DND-41 (cell line): ENCODE measurements at regions not wholly inside any gene's neighbourhood (a gene's known extent, or its start where the extent isn't known, plus 50 kb on each side); places are given as distances from the start of the nearest gene placed in this dataset.

ENCODE experiments used
- ATAC-seq: fragments of 200-7000 bp; cut with Tn5 transposase; 3 replicates; pipeline ENCODE4 v1.9.1; 2021; ENCODE audit warnings: low read depth; ENCODE audit not compliant: insufficient read depth
- DNase-seq: peaks from one replicate; pipeline ENCODE4 v3.0.0-alpha.2; 2020
- H2AFZ ChIP-seq: 2 replicates; pipeline ENCODE4 v1.6.0; 2012; ENCODE audit warnings: low read depth, low read length
- H3K27ac ChIP-seq: 2 replicates; pipeline ENCODE4 v1.5.1; 2012; ENCODE audit warnings: low read length, inconsistent platforms
- H3K27me3 ChIP-seq: fragments of 200-600 bp; sonication (generic); 2 replicates; pipeline ENCODE4 v1.6.0; 2012; ENCODE audit warnings: low read length, mild to moderate bottlenecking, inconsistent platforms; ENCODE audit not compliant: insufficient read depth, poor library complexity
- H3K36me3 ChIP-seq: 2 replicates; pipeline ENCODE4 v1.5.1; 2012; ENCODE audit warnings: low read length, inconsistent platforms; ENCODE audit not compliant: insufficient read depth
- H3K4me1 ChIP-seq: 2 replicates; pipeline ENCODE4 v1.5.1; 2012; ENCODE audit warnings: mild to moderate bottlenecking, low read length; ENCODE audit not compliant: insufficient read depth
- H3K4me2 ChIP-seq: 2 replicates; pipeline ENCODE4 v1.6.0; 2012; ENCODE audit warnings: mild to moderate bottlenecking, moderate library complexity, low read length, inconsistent platforms; ENCODE audit not compliant: insufficient read depth
- H3K4me3 ChIP-seq, 2 experiments: fragments of 200-600 bp in 1 of 2; shearing (Covaris generic) in 1 of 2; 2 replicates each; pipeline ENCODE4 v1.5.1; 2012 to 2016; ENCODE audit warnings: inconsistent platforms in 2 of 2, low read length in 2 of 2, mild to moderate bottlenecking in 2 of 2, low read depth in 1 of 2, moderate library complexity in 1 of 2
- H3K79me2 ChIP-seq: 2 replicates; pipeline ENCODE4 v1.6.0; 2012; ENCODE audit warnings: low read length, inconsistent platforms; ENCODE audit not compliant: insufficient read depth
- H3K9ac ChIP-seq: 2 replicates; pipeline ENCODE4 v1.6.0; 2012; ENCODE audit warnings: low read depth, mild to moderate bottlenecking, inconsistent platforms, low read length, moderate library complexity
- H3K9me3 ChIP-seq: 2 replicates; pipeline ENCODE4 v1.5.1; 2012; ENCODE audit warnings: low read length, moderate library complexity, mild to moderate bottlenecking, inconsistent platforms; ENCODE audit not compliant: insufficient read depth, severe bottlenecking
- H4K20me1 ChIP-seq: 2 replicates; pipeline ENCODE4 v1.6.0; 2012; ENCODE audit warnings: low read length; ENCODE audit not compliant: insufficient read depth
- EZH2 ChIP-seq: IDR thresholded peaks from 3 replicates; pipeline ENCODE4 v1.6.1; 2012; ENCODE audit warnings: borderline replicate concordance, low read depth, mild to moderate bottlenecking, moderate library complexity, low read length, inconsistent platforms; ENCODE audit not compliant: severe bottlenecking
- TF ChIP-seq, protein P1 (sequence below): IDR thresholded peaks from 2 replicates; pipeline ENCODE4 v1.5.1; 2012; ENCODE audit warnings: borderline replicate concordance, low read length, moderate library complexity, mild to moderate bottlenecking; ENCODE audit not compliant: poor library complexity, severe bottlenecking; ENCODE audit errors: extremely low read depth

DNA sequence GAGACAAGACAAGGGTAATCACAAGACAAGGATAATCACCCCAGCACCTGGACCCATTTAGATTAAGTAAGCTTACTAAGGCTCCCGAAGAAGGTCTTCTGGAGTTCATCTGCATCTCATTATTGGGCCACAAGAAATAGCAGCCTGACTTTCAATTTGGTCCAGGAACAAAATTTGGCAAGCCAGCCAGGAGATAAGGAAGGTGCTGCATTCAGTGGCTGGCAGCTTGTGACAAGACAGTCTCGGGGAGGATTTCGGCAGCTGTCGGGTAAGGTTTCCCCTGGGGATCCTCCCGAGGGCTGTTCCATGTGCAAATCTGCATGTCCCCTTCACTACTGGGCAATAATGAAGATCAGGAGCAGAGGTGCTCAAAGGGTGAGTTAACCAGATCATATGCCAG lies 195.2 kb downstream of the FCRL5 start:
- no peak overlapping the region for H3K4me2 ChIP-seq
- H3K36me3 ChIP-seq, result no peaks in the 10 kb centered on the region
- H3K4me1 ChIP-seq, result no peaks in the 10 kb centered on the region
- no peak overlapping the region for H3K9ac ChIP-seq
- peaks cover 37% of the 10 kb centered on the region for H3K27me3 ChIP-seq
- no peak overlapping the region for H3K27ac ChIP-seq
- TF ChIP-seq, protein P1, sequence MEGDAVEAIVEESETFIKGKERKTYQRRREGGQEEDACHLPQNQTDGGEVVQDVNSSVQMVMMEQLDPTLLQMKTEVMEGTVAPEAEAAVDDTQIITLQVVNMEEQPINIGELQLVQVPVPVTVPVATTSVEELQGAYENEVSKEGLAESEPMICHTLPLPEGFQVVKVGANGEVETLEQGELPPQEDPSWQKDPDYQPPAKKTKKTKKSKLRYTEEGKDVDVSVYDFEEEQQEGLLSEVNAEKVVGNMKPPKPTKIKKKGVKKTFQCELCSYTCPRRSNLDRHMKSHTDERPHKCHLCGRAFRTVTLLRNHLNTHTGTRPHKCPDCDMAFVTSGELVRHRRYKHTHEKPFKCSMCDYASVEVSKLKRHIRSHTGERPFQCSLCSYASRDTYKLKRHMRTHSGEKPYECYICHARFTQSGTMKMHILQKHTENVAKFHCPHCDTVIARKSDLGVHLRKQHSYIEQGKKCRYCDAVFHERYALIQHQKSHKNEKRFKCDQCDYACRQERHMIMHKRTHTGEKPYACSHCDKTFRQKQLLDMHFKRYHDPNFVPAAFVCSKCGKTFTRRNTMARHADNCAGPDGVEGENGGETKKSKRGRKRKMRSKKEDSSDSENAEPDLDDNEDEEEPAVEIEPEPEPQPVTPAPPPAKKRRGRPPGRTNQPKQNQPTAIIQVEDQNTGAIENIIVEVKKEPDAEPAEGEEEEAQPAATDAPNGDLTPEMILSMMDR, result no peak
- TF ChIP-seq EZH2, result no peak
- DNase-seq (no peak), ATAC-seq (no peak)
- H3K4me3 ChIP-seq, result no peak overlapping the region
- H3K9me3 ChIP-seq, result no peaks in the 10 kb centered on the region
- no peak overlapping the region for H2AFZ ChIP-seq
- H4K20me1 ChIP-seq, result no peaks in the 10 kb centered on the region
- no peaks in the 10 kb centered on the region for H3K79me2 ChIP-seq

DNA sequence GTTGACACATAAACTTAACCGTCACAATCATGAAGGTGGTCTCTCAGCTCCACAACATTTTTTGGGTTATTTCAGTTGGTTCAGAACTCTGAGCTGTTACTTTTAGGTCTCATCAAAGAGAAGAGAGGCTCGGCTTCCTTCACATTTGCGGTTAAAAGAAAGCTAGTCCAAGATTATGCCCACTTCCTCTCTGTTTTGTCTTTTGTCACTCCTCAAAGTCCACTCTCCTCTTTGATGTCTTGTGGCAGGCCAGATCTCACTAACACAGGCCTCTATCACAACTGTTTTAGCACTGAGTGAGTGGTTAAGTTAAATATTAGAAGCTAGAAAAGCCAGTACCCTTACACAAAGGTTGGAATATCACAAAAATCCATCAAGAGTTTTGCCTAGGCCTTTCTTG lies 195.7 kb downstream of the FCRL5 start:
- H3K27me3 ChIP-seq, result peaks cover 37% of the 10 kb centered on the region
- H3K79me2 ChIP-seq, result no peaks in the 10 kb centered on the region
- no peaks in the 10 kb centered on the region for H4K20me1 ChIP-seq
- H3K9ac ChIP-seq, result no peak overlapping the region
- H3K4me3 ChIP-seq, result no peak overlapping the region
- H3K9me3 ChIP-seq, result no peaks in the 10 kb centered on the region
- H2AFZ ChIP-seq, result no peak overlapping the region
- no peak for ATAC-seq
- H3K36me3 ChIP-seq, result no peaks in the 10 kb centered on the region
- no peaks in the 10 kb centered on the region for H3K4me1 ChIP-seq
- DNase-seq, result no peak
- TF ChIP-seq EZH2, result no peak
- TF ChIP-seq, protein P1, result no peak
- H3K27ac ChIP-seq, result no peak overlapping the region
- no peak overlapping the region for H3K4me2 ChIP-seq

DNA sequence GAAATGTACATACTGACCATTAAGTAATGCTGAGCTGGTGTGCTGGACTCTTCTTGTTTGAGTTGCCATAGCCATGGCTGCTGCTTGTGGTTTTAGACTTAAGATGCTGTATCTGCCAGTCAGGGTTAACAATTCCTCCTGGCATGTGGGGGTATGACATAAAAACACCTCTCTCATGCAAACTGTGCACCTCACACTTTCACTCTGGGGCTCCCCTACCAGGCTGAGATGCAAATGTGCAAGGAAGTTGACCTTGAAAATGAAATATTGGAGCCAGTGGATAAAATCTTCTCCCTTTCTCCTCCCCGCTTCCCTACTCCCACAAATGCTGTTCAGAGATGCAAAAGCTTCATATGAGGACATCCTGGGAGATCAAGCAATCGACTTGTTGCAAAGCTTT lies 198.8 kb downstream of the FCRL5 start:
- no peaks in the 10 kb centered on the region for H3K4me1 ChIP-seq
- H3K9ac ChIP-seq, result no peak overlapping the region
- H3K27me3 ChIP-seq, result peaks cover 28% of the 10 kb centered on the region
- no peaks in the 10 kb centered on the region for H3K79me2 ChIP-seq
- H3K36me3 ChIP-seq, result no peaks in the 10 kb centered on the region
- no peaks in the 10 kb centered on the region for H3K9me3 ChIP-seq
- H3K4me3 ChIP-seq, result no peak overlapping the region
- no peak overlapping the region for H3K27ac ChIP-seq
- no peak for ATAC-seq
- H4K20me1 ChIP-seq, result no peaks in the 10 kb centered on the region
- TF ChIP-seq, protein P1, result no peak
- no peak for TF ChIP-seq EZH2
- H3K4me2 ChIP-seq, result no peak overlapping the region
- DNase-seq, result no peak
- no peak overlapping the region for H2AFZ ChIP-seq
